ENCODE measurements at regions not wholly inside any gene's neighbourhood (a gene's known extent, or its start where the extent isn't known, plus 50 kb on each side); places are given as distances from the start of the nearest gene placed in this dataset.

DNA sequence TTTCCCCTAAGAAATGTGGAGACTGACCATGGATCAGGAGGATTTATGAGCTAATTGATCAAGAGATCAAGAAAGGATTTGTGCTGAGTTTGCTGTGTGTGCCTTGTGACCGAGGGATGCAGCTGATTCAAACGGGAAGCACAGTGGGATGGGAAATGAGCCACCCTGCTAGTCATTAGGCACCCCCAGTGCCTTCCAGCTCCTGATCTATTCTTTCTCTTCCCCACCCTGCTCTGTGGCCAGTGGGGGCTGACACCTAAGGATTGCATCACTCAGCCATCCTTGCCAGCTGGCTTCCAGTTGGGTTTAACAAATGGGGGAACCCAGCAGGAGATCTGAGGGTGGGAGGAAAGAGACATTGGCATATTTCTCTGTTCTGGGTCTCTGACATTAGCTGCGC is 132.2 kb upstream of the CXCR4 start:
- DNase-seq (ENCODE audit: low read depth in 2 of 3, low spot score in 2 of 3) = no peak

DNA sequence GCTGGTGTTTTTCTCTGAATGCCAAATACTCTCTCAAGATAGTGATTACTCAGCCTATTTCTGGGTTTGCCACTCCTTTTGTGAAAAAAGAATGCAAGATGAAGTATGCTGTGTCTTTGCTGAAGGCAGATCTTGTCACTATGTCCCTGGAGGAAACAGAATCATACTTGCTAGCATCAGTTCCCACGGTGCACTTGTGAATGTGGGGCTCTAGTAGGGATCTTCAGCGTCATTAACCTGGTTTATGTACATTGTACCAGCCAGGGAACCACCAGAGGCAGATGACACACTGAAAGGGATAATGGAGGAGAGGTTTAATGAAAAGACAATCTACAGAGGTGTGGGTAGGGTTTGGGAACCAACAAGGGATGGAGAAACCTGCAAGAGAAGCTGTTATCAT is 131.0 kb upstream of the CXCR4 start:
- DNase-seq (ENCODE audit: low read depth in 2 of 3, low spot score in 2 of 3) = no peak

DNA sequence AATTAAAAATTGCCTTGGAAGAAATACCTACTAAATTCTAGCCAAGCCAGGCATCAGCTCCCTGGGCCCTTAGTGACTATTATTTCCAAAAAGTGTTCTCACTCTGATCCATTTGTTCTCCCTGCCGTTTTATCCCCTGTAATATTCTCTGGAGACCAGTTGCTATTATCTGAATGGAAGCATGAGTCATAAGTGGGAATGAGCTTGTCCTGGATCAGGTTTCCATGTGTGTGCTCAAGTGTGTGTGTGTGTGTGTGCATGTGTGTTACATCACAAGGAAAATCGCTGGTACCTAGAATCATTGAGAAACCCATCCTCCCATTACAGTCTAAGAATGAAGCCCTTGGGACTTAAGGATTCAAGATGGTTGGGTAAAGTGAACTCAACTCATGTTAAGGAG is 130.3 kb upstream of the CXCR4 start:
- DNase-seq (ENCODE audit: low read depth in 2 of 3, low spot score in 2 of 3) = no peak

DNA sequence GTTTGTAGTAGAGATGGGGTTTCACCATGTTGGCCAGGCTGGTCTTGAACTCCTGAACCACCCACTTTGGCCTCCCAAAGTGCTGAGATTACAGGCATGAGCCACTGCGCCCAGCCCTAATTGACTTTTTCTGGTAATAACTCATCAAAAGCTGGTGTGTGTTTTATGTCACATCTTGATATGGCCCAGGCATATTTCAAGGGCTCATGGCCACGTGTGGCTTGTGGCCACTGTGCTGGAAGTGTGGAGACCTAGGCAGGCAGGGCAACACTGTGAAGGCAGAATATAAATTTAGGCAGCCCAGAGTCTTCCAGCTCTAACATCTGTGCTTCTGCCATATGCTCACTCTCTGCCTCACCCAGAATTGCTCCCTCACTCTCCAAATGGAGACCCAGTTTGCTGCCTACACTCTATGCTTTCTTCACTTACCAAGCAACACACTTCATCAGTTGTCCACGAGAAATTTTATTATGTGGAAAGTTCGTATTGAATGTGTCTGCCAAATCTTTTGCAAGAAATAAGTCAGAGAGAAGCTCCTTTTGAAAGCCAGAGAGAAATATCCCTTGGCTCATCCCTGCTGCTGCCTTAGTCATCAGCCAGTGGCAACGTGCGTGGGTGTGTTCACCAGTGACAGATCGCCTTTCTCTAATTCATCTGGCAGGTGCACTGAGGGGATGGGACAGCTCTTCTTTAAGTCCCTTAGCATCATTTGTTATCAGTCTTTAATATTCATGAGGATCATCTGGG is 129.4 kb upstream of the CXCR4 start:
- no peak for DNase-seq (ENCODE audit: low read depth in 2 of 3, low spot score in 2 of 3)

DNA sequence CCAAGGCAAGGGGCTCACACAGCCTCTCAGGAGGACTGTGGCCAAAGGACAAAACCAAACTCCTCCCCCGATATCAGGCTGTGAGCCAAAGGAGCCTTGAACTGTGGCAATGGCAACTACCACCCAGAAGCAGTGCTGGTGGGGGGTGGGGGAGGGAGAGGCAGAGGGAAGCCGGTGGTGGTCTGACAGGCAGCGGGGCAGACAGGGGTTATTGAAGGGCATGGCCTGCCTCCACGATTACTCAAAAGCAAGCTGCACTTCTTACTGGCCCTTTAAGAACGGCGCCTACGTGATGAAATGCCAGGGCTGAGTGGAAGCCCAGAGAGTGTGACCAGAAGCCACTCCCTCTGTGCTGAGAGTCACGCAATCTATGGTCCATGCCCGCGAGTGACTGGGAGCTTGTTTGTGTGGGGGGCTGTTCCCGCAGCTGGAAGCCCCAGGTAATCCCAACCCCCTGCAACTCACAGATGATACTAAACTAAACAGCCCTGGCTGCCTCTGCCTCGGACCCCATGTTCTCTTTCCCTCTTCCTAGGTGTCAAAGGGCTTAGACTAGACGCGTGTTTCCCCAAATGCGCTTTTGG is 128.2 kb upstream of the CXCR4 start:
- peak in 1 of 3 donors; percentile 29 for DNase-seq (ENCODE audit: low read depth in 2 of 3, low spot score in 2 of 3)

DNA sequence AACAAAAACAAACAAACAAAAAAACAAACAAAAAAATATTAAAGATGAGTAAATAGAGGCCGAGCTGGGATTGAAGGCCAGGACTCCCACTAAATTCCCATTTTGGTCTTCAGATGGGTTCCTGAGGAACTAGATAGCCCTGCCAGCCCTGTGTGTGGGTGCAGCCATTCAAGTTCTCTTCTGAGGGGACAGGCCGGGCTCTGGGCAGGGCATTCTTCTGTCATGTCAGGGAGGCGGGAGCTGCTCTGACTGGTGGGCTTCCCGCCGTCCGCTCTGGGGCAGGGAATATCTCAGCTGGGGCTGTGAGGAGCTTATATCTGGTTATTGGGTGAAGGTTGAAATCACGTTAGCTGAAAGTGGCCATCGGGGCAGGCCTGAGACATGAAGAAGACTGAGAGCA is 127.3 kb upstream of the CXCR4 start:
- DNase-seq (ENCODE audit: low read depth in 2 of 3, low spot score in 2 of 3) = no peak

DNA sequence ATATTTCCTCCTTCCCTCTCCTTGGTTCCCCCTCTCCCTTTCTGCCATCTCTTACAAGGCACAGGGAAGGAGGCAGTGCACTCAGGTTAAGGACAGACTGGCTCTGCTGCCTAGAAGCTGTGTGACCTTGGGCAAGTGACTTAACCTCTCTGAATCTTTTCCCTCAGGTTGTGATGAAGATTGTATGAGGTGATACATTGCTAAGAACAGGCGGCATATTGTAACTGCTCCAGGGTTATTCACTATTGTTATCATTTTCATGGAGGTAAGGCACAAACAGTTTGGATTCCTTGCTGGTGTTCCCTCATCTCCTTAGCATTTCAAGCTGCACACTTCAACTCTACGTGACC is 126.6 kb upstream of the CXCR4 start:
- DNase-seq (ENCODE audit: low read depth in 2 of 3, low spot score in 2 of 3) = no peak

DNA sequence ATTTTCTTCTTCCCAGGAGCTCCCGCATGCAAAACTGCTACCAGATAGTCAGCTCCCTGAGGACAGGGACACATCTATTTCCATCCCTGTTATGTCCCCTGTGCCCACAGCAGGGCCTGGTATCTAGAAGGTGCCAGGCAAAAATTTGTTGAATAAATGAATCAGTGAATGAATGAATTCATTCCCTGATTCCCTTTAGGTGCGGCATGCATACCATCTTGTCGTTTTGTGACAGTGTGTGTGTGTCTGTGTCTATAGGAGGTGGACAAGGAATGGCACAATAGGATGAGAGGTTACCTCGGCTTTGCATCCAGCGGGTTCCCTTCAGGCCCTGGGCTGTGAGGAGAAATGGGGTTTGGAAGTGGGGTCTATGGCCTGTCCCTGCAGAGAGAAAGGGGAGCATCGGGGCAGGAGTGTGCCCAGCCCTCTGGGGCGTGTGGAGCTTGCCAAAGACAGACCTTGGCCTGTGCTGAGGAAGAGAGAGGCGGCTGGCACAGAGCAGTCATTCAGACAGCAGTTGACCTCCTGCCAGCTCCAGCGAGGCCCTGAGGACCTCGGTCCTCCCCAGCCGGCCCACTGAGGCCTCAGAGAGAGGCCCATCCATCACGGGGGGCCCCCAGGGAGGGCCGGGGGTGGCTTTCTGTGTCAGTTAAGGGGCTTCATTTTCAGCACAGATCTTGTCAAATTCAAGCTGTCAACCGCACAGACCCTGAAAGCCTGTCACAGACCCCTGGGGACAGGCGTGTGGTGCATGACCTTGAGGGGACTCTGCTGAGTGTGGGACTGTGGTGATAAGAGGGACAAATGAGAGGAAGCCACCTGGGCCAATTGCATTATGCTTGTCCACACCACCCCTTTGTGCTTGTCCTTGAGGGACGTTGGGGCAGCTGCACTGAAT is 125.9 kb upstream of the CXCR4 start:
- no peak for DNase-seq (ENCODE audit: low read depth in 2 of 3, low spot score in 2 of 3)

DNA sequence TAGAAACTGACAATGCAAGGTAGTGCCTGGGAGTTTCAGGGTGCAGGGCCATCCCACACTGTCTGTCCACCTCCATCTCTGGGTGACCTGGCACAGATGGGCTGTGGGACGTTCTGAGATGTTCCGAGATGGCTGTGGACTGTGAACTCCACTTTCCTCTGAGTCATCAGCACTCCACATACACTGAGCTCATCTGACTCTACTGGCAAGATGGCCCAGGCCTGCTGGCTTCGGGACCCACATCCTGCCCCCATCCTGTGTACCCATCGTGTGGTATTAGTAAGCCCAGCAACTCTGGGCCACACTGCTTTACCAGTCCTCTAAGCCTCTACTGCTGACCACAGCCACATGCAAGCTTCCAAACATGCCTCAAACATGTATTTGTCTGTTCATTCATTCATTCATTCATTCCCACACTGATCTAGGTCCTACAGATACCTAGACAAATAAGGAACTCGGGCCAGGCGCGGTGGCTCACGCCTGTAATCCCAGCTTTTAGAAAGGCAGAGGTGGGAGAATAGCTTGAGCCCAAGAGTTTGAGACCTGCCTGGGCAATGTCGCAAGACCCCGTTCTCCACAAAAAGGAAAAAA is 124.8 kb upstream of the CXCR4 start:
- peak in 2 of 3 donors; percentile 62 to 72 for DNase-seq (ENCODE audit: low read depth in 2 of 3, low spot score in 2 of 3)

DNA sequence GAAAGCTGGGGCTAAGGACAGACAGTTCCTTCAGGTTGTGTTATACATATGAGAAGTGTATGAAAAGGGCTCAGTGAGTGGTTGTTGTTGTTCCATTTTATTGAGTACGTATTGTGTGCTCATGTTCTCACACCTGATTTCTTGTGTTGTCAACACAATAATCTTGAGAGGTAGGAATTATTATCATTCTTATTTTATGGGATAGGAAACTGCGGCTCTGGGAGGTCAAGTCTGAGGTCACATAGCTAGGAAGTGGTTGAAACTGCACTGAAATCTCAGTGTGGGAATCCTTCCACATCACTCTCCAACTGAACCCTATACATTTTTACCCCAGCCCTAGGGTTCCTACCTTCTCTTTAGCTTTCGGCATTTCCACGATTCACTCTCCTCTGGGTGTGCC is 124.2 kb upstream of the CXCR4 start:
- no peak for DNase-seq (ENCODE audit: low read depth in 2 of 3, low spot score in 2 of 3)

DNA sequence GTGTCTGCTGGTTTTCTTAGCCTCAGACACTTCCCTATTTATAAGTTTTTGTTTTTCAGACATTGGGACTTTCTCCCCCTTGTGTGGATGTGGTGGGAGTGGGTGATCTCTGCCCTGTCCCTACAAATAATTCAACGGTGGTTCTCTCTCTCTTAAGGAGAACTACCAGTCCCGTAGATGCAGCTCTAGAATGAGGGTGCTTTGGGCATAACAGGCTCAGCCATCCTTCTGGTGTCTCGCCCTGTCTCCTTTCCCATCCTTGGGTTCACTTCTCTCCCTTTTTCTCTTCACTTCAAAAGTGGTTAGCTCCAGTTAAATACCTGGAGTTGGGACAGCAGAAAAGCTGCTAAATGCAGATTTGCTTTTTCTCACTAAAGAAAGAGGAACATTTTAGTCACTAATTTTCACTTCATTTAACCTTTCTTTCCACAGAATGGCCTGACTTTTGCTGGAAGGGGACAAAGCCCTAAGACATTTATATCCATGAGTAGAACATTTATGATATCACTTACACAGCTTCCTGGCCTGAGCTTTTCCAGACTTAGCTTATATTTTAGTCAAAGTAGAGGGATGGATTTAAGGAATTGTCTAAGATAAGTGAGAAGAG is 121.2 kb upstream of the CXCR4 start:
- no peak for DNase-seq (ENCODE audit: low read depth in 2 of 3, low spot score in 2 of 3)

DNA sequence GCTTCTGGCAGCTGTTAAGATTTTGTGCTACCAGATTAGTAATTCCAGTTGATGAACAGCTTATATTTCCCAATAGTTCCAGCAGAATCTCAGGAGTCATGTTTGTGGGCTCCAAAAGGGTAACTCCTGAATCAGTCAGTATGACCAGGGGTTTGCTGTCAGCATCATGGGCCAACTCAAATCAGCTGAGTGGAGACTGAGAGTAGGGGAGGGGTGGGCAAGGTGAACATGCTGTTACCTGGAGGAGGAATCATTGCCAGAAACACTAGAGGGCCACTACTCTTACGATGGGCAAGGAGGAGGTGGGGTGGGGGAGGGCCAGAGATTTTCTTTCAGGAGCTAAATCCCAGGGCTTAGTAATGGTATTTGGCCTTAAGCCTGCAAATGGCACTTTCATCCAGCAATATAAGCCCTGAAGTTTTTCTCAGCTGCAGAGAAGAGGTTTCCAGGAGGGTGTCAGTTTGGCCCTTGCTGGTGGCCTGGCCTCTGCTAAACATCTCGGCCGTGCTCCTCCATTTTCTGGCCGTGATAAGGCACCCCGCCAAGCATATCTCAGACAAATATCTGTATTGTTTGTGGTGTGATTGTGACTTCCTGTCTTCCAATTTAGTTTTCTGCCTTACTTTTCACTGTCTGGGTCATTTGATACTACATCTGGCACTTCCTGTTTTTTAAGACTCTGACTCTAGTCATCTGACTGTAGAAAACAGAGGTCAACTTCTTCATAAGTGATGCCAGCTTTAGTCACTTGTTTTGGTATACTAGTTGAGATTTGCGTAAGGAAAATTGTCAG is 120.5 kb upstream of the CXCR4 start:
- DNase-seq (ENCODE audit: low read depth in 2 of 3, low spot score in 2 of 3) = peak; percentile 43 to 88 (median 80)

DNA sequence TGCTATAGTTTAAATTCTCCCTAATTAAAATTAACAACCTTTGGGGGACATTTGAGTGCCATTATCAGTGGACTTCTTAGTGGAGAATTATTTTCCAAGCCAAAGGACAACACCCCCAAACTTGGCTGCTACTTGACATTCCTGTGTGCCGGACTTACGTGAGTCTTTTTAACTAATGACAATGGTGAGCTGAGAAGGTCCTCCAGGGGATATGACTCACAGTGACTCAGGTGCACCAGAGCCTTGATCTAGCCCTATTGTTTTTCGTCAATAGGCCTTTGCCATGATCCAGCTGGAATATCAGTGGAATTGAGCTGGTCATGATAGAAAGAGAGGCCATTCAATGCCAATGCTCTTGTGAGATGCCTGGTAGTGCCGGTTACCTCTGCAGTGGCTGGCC is 118.1 kb upstream of the CXCR4 start:
- DNase-seq (ENCODE audit: low read depth in 2 of 3, low spot score in 2 of 3) = no peak

DNA sequence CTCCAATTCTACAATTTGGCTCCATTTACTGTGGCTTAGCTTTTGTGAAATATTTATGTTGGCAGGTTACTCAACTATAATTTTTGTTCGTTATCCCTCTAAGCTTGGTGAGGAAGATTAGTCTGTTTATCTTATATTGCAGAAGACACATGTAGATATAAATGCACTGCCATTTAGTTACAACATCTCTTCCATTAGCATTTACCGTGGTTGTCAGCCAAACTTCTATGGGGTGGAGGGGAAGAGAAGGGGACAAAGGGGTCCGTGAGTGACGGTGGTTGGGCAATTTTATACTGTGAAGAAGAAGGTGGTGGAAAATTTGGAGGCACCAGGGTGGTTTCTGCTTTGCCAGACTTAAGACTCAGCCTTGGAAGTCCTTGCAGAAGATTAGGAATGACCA is 117.6 kb upstream of the CXCR4 start:
- DNase-seq (ENCODE audit: low read depth in 2 of 3, low spot score in 2 of 3) = no peak

DNA sequence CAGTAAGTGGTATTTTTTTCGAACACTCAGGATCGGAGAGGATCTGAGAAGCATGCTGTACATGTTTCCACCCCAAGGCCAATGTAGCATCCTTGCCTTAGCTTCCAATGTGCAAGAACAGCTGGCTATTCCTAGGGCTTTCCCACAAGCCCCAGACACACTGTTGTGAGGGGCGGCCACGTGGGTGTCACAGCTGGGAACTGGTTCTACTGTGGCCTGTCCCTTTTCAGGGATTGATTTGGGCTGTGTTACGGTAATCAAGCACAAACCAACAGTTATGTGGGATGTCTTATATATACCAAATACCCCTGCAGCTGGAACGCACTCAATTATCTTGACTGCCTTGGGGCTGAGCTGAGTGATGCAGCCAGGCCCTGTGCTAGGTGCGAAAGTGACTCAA is 116.3 kb upstream of the CXCR4 start:
- DNase-seq (ENCODE audit: low read depth in 2 of 3, low spot score in 2 of 3) = no peak

DNA sequence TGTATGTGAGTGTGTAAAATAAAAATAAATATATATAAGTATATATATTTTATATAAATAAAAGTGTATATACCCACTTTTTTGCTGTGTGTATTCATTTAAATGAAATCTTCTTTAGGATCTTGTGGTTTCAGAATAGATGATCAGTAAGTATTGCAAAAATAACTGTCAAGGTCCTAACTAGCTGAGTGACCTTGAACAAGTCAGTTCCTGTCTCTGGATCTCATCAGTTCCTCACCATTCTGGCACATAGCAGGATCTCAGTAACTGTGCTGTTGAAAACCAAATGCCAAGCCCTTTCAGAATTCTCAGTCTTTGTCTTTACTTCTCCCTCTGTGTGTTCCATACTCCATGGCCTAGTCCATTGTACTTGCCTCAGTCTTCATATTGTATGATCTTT is 115.3 kb upstream of the CXCR4 start:
- no peak for DNase-seq (ENCODE audit: low read depth in 2 of 3, low spot score in 2 of 3)

DNA sequence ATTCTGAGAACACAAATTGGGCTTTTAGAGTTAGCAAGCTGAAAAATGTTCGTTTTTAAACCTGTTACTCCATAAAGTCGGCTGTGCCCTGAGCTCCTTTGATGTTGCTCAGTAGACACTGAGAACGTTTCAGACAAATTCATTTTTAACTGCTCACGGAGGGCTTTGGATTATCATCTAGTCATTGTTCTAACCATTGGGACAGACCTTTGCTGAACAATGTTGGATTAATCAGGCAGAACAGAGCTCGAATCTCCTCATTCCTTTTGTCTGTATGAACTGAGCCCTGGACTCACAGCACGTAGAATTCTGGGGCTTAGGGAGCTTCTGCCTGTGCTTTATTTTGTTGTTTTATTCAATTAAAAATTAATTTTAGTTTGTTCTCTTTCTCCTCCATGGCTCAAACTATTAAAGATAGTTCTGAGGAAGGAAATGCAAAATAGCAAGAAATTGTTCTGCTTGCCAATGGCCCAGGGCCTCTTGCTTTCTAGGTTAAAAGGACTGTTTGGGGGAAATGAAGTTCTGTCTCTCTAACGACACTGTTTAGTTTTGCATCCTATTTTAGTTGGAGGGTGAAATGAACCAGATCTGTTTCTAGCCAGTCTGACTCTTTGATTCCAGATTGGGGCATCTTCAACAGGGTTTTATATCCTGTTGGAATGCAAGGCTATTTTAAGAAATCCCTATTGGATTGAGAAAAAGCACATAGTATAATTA is 114.7 kb upstream of the CXCR4 start:
- no peak for DNase-seq (ENCODE audit: low read depth in 2 of 3, low spot score in 2 of 3)

DNA sequence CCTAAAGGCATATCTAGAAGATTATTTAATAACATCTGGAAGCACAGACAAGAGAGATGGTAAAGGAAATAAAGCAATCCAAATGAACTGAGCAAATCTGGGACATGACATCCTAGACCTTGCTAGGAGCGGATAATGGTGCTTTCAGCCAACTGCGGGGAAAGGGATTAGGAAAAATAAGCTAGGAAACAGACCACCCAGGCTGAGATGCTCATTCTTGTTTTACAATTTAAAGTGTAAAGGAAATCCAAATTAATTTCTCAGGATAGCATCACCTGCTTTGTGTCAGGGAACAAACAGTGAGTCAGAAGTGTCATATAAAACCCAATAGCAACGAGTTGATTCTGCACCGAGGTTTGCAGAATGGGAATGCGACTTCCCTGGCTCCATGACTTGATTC is 112.5 kb upstream of the CXCR4 start:
- no peak for DNase-seq (ENCODE audit: low read depth in 2 of 3, low spot score in 2 of 3)

DNA sequence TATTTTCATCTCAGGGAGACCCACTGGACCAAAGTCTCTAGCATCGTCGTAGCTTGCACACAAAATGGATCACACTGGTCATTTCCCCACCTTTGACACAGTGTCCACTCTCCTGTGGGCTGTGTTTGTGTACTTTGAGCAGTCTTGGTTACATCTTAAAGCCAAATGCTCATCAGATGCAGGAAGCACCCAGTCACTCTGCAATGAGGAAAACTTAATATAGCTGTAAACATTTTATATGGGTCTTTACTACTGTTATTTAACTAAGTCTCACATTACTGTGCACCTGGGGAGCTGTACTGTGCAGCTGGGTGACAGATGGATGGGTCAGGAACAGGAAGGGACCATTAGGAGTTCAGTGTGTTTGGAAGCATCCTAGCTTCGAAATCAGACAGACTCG is 109.0 kb upstream of the CXCR4 start:
- no peak for DNase-seq (ENCODE audit: low read depth in 2 of 3, low spot score in 2 of 3)

Measured in hematopoietic multipotent progenitor cell (in vitro differentiated cells).